ENCODE measurements at regions not wholly inside any gene's neighbourhood (a gene's known extent, or its start where the extent isn't known, plus 50 kb on each side); places are given as distances from the start of the nearest gene placed in this dataset.
A peak's percentile ranks its signal among the peaks of the same experiment; 100 is the strongest.

GRCh38 chr13:30053939-30054338, 203.5 kb upstream of the UBL3 start (continued):
- TF ChIP-seq CREM (IDR thresholded peaks at IDR 0.05; ENCODE audit: low read depth) (no peak), TEAD2 (tag; IDR thresholded peaks at IDR 0.05) (no peak)

- no peaks in the 10 kb centered on the region for H3K9me1 ChIP-seq (ENCODE audit: control insufficient read depth, insufficient read depth, low read length)
- in situ Hi-C loops (cut with MboI) = no loop called here
- 0% methylated on average over 6 of the region's 7 CpGs for WGBS (ENCODE audit: insufficient coverage, low coverage, missing lambda C conversion rate)
- H3K9me3 ChIP-seq (replicated peaks; ENCODE audit: control insufficient read depth, insufficient read depth, low read depth, low read length) = no peaks in the 10 kb centered on the region
- BruUV-seq (replicated peaks) = no TSS peak
- intact Hi-C loops (cut with micrococcal nuclease) = no loop called here
- no peak overlapping the region for H3K9ac ChIP-seq (ENCODE audit: insufficient read depth in 1 of 2, low read depth in 2 of 2, low read length in 2 of 2)
- H3K4me1 ChIP-seq (replicated peaks in 1 of 2; ENCODE audit: control insufficient read depth in 2 of 2, insufficient read depth in 2 of 2, low read length in 2 of 2) = no peaks in the 10 kb centered on the region; a peak in 1 of 5 replicates
- ChIA-PET CTCF (ENCODE audit: low intra/inter-chr PET ratio) (no interaction called here), POLR2A (no interaction called here)
- no peak for FAIRE-seq
- no peak overlapping the region for H3K4me2 ChIP-seq (ENCODE audit: insufficient read depth, low read length)
- no peaks in the 10 kb centered on the region for H4K20me1 ChIP-seq (replicated peaks; ENCODE audit: control insufficient read depth, insufficient read depth, low read length)
- no peak overlapping the region for H3K4me3 ChIP-seq
- DNase-seq (ENCODE audit: extremely low read depth in 1 of 4, low spot score in 3 of 4) = peak in 1 of 4 experiments; percentile 3
- H3K27me3 ChIP-seq (ENCODE audit: control insufficient read depth in 2 of 2, insufficient read depth in 2 of 2, low read length in 2 of 2) = no peaks in the 10 kb centered on the region
- TF ChIP-seq PHTF2 (CRISPR knock-in tag; IDR thresholded peaks at IDR 0.05) = no peak
- TF ChIP-seq RCOR1 (IDR thresholded peaks at IDR 0.05; ENCODE audit: borderline replicate concordance in 1 of 2, low read depth in 2 of 2, low read length in 2 of 2) = no peak
- no peak for TF ChIP-seq NCOA4 (IDR thresholded peaks at IDR 0.05; ENCODE audit: partially characterized antibody)
- H2AFZ ChIP-seq (ENCODE audit: low read depth, low read length) = no peak overlapping the region
- H3K36me3 ChIP-seq (ENCODE audit: control insufficient read depth, insufficient read depth, low read length) = no peaks in the 10 kb centered on the region
- no peaks in the 10 kb centered on the region for H3K79me2 ChIP-seq (ENCODE audit: control insufficient read depth, insufficient read depth, low read length)
- no peak overlapping the region for H3K27ac ChIP-seq (ENCODE audit: extremely low read depth, low read depth, low read length)
- ATAC-seq = no peak
Measured at GRCh38 chr13:30052120-30052519, 201.7 kb upstream of the UBL3 start.

GRCh38 chr13:30051531-30052060, 201.2 kb upstream of the UBL3 start:
- POLR2A ChIA-PET = no interaction called here

More at GRCh38 chr13:30051531-30052060, 201.2 kb upstream of the UBL3 start:
- Histone ChIP-seq H3K4me3 (no peak overlapping the region), H3K27me3 (ENCODE audit: control insufficient read depth in 2 of 2, insufficient read depth in 2 of 2, low read length in 2 of 2) (no peaks in the 10 kb centered on the region), H3K9me3 (replicated peaks; ENCODE audit: control insufficient read depth, insufficient read depth, low read depth, low read length) (no peaks in the 10 kb centered on the region), H3K79me2 (ENCODE audit: control insufficient read depth, insufficient read depth, low read length) (no peaks in the 10 kb centered on the region), H3K4me1 (replicated peaks in 1 of 2; ENCODE audit: control insufficient read depth in 2 of 2, insufficient read depth in 2 of 2, low read length in 2 of 2) (no peaks in the 10 kb centered on the region; a peak in 1 of 5 replicates), H3K9ac (ENCODE audit: insufficient read depth in 1 of 2, low read depth in 2 of 2, low read length in 2 of 2) (no peak overlapping the region), H3K9me1 (ENCODE audit: control insufficient read depth, insufficient read depth, low read length) (no peaks in the 10 kb centered on the region), H3K36me3 (ENCODE audit: control insufficient read depth, insufficient read depth, low read length) (no peaks in the 10 kb centered on the region), H4K20me1 (replicated peaks; ENCODE audit: control insufficient read depth, insufficient read depth, low read length) (no peaks in the 10 kb centered on the region), H2AFZ (ENCODE audit: low read depth, low read length) (no peak overlapping the region), H3K27ac (ENCODE audit: extremely low read depth, low read depth, low read length) (no peak overlapping the region), H3K4me2 (ENCODE audit: insufficient read depth, low read length) (no peak overlapping the region)
- DNase-seq (ENCODE audit: extremely low read depth in 1 of 4, low spot score in 3 of 4) (no peak), FAIRE-seq (no peak), ATAC-seq (no peak)
- 4% methylated on average over 2 of the region's 2 CpGs for WGBS (ENCODE audit: insufficient coverage, low coverage, missing lambda C conversion rate)
- BruUV-seq (replicated peaks) = no TSS peak
- in situ Hi-C loops (cut with MboI) = no loop called here
- CTCF ChIA-PET (ENCODE audit: low intra/inter-chr PET ratio) = no interaction called here
- intact Hi-C loops (cut with micrococcal nuclease) = no loop called here
- TF ChIP-seq ZNF780A (CRISPR knock-in tag; IDR thresholded peaks at IDR 0.05) (no peak), PYGO2 (tag; IDR thresholded peaks at IDR 0.05) (no peak), TEAD4 (IDR thresholded peaks at IDR 0.05; ENCODE audit: low read length) (no peak), TEAD4 (CRISPR knock-in tag; IDR thresholded peaks at IDR 0.05; ENCODE audit: borderline replicate concordance) (no peak), BDP1 (IDR thresholded peaks at IDR 0.05; ENCODE audit: insufficient read depth, insufficient read length) (no peak), FUS (optimal IDR thresholded peaks at IDR 0.05; ENCODE audit: low read depth, low read length) (no peak), SREBF1 (IDR thresholded peaks at IDR 0.05; ENCODE audit: borderline replicate concordance, low read depth, low read length) (no peak), BRF2 (IDR thresholded peaks at IDR 0.05; ENCODE audit: borderline replicate concordance, insufficient read depth, insufficient read length) (no peak)
